ENCODE measurements at regions not wholly inside any gene's neighbourhood (a gene's known extent, or its start where the extent isn't known, plus 50 kb on each side); places are given as distances from the start of the nearest gene placed in this dataset.

DNA sequence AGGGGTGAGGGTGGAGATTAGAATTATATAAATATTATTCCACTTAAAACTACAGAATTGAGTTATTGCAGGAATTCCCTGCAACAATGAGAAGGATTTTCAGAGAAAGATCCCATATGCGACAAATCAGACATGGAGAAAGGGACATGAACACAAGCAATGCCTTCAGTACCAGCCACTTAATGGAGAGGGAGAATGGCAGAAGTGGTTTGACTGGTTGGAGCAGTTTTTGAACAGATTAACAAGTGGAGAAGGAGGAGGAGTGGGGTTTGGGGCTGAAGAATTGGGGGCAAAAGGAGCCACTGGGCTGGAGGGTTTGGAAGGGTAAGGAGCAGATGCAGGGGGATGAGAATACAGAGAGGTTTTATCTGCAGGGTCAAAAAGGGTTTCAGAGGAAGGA is 620.9 kb upstream of the PTPRD start:
- H3K36me3 Mint-ChIP-seq: peaks cover 9% of the 10 kb centered on the region
- H3K27ac Mint-ChIP-seq: no peak overlapping the region
- no peaks in the 10 kb centered on the region for H3K27me3 Mint-ChIP-seq (ENCODE audit: low read depth)
- TF ChIP-seq OVOL2 (CRISPR knock-in tag; IDR thresholded peaks at IDR 0.05; ENCODE audit: borderline replicate concordance) (no peak), IRF2 (CRISPR knock-in tag; IDR thresholded peaks at IDR 0.05; ENCODE audit: borderline replicate concordance, low read depth) (no peak)
- TF ChIP-seq, protein P1, sequence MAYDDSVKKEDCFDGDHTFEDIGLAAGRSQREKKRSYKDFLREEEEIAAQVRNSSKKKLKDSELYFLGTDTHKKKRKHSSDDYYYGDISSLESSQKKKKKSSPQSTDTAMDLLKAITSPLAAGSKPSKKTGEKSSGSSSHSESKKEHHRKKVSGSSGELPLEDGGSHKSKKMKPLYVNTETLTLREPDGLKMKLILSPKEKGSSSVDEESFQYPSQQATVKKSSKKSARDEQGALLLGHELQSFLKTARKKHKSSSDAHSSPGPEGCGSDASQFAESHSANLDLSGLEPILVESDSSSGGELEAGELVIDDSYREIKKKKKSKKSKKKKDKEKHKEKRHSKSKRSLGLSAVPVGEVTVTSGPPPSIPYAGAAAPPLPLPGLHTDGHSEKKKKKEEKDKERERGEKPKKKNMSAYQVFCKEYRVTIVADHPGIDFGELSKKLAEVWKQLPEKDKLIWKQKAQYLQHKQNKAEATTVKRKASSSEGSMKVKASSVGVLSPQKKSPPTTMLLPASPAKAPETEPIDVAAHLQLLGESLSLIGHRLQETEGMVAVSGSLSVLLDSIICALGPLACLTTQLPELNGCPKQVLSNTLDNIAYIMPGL (CRISPR knock-in tag; IDR thresholded peaks at IDR 0.05): no peak
- peaks cover 12% of the 10 kb centered on the region for H3K4me1 Mint-ChIP-seq
- ChIA-PET CTCF (no interaction called here), POLR2A (no interaction called here)
- DNase-seq (ENCODE audit: low spot score): no peak
- peaks cover 30% of the 10 kb centered on the region for H3K9me3 Mint-ChIP-seq
- H3K4me3 Mint-ChIP-seq: no peak overlapping the region
- peak; percentile 62; the same call in 1 of the 2 replicates for ATAC-seq

DNA sequence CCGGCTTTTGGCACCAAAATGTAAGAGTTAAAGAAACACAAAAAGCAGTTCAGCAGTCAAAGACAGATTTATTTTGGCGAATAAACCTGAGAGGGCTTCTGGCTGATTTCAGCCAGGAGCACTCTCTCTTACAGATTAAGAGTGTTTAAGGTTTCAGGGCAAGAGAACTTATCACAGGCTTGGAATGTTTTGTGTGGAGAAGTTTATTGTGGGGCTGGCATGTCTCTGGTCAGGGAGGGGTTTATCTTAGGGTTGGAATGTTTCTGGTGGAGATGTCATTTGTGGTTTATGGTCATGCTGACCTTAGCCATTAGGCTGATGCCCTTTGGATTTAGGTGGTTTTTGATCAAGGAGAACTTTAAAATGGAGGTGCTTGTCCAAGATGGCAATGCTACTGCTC is 622.3 kb upstream of the PTPRD start:
- Mint-ChIP-seq H3K4me1 (peaks cover 12% of the 10 kb centered on the region), H3K27ac (no peak overlapping the region), H3K36me3 (0 out of 2 replicates have a peak, but pooled peaks cover 4% of the 10 kb centered on the region), H3K4me3 (no peak overlapping the region), H3K9me3 (peaks cover 26% of the 10 kb centered on the region), H3K27me3 (ENCODE audit: low read depth) (no peaks in the 10 kb centered on the region)
- ChIA-PET POLR2A (no interaction called here), CTCF (no interaction called here)
- no peak for DNase-seq (ENCODE audit: low spot score)
- no peak for ATAC-seq
- TF ChIP-seq, protein P2, sequence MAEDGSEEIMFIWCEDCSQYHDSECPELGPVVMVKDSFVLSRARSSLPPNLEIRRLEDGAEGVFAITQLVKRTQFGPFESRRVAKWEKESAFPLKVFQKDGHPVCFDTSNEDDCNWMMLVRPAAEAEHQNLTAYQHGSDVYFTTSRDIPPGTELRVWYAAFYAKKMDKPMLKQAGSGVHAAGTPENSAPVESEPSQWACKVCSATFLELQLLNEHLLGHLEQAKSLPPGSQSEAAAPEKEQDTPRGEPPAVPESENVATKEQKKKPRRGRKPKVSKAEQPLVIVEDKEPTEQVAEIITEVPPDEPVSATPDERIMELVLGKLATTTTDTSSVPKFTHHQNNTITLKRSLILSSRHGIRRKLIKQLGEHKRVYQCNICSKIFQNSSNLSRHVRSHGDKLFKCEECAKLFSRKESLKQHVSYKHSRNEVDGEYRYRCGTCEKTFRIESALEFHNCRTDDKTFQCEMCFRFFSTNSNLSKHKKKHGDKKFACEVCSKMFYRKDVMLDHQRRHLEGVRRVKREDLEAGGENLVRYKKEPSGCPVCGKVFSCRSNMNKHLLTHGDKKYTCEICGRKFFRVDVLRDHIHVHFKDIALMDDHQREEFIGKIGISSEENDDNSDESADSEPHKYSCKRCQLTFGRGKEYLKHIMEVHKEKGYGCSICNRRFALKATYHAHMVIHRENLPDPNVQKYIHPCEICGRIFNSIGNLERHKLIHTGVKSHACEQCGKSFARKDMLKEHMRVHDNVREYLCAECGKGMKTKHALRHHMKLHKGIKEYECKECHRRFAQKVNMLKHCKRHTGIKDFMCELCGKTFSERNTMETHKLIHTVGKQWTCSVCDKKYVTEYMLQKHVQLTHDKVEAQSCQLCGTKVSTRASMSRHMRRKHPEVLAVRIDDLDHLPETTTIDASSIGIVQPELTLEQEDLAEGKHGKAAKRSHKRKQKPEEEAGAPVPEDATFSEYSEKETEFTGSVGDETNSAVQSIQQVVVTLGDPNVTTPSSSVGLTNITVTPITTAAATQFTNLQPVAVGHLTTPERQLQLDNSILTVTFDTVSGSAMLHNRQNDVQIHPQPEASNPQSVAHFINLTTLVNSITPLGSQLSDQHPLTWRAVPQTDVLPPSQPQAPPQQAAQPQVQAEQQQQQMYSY (CRISPR knock-in tag; IDR thresholded peaks at IDR 0.05): no peak
- TF ChIP-seq, protein P3, sequence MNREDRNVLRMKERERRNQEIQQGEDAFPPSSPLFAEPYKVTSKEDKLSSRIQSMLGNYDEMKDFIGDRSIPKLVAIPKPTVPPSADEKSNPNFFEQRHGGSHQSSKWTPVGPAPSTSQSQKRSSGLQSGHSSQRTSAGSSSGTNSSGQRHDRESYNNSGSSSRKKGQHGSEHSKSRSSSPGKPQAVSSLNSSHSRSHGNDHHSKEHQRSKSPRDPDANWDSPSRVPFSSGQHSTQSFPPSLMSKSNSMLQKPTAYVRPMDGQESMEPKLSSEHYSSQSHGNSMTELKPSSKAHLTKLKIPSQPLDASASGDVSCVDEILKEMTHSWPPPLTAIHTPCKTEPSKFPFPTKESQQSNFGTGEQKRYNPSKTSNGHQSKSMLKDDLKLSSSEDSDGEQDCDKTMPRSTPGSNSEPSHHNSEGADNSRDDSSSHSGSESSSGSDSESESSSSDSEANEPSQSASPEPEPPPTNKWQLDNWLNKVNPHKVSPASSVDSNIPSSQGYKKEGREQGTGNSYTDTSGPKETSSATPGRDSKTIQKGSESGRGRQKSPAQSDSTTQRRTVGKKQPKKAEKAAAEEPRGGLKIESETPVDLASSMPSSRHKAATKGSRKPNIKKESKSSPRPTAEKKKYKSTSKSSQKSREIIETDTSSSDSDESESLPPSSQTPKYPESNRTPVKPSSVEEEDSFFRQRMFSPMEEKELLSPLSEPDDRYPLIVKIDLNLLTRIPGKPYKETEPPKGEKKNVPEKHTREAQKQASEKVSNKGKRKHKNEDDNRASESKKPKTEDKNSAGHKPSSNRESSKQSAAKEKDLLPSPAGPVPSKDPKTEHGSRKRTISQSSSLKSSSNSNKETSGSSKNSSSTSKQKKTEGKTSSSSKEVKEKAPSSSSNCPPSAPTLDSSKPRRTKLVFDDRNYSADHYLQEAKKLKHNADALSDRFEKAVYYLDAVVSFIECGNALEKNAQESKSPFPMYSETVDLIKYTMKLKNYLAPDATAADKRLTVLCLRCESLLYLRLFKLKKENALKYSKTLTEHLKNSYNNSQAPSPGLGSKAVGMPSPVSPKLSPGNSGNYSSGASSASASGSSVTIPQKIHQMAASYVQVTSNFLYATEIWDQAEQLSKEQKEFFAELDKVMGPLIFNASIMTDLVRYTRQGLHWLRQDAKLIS (CRISPR knock-in tag; IDR thresholded peaks at IDR 0.05; ENCODE audit: borderline replicate concordance): no peak
- TF ChIP-seq ELF4 (CRISPR knock-in tag; IDR thresholded peaks at IDR 0.05; ENCODE audit: low read depth): no peak
- TF ChIP-seq, protein P4, sequence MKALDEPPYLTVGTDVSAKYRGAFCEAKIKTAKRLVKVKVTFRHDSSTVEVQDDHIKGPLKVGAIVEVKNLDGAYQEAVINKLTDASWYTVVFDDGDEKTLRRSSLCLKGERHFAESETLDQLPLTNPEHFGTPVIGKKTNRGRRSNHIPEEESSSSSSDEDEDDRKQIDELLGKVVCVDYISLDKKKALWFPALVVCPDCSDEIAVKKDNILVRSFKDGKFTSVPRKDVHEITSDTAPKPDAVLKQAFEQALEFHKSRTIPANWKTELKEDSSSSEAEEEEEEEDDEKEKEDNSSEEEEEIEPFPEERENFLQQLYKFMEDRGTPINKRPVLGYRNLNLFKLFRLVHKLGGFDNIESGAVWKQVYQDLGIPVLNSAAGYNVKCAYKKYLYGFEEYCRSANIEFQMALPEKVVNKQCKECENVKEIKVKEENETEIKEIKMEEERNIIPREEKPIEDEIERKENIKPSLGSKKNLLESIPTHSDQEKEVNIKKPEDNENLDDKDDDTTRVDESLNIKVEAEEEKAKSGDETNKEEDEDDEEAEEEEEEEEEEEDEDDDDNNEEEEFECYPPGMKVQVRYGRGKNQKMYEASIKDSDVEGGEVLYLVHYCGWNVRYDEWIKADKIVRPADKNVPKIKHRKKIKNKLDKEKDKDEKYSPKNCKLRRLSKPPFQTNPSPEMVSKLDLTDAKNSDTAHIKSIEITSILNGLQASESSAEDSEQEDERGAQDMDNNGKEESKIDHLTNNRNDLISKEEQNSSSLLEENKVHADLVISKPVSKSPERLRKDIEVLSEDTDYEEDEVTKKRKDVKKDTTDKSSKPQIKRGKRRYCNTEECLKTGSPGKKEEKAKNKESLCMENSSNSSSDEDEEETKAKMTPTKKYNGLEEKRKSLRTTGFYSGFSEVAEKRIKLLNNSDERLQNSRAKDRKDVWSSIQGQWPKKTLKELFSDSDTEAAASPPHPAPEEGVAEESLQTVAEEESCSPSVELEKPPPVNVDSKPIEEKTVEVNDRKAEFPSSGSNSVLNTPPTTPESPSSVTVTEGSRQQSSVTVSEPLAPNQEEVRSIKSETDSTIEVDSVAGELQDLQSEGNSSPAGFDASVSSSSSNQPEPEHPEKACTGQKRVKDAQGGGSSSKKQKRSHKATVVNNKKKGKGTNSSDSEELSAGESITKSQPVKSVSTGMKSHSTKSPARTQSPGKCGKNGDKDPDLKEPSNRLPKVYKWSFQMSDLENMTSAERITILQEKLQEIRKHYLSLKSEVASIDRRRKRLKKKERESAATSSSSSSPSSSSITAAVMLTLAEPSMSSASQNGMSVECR (CRISPR knock-in tag; IDR thresholded peaks at IDR 0.05; ENCODE audit: borderline replicate concordance): no peak
- TF ChIP-seq TEAD1 (CRISPR knock-in tag; IDR thresholded peaks at IDR 0.05): no peak
- TF ChIP-seq E2F4 (CRISPR knock-in tag; IDR thresholded peaks at IDR 0.05; ENCODE audit: borderline replicate concordance, low read depth): no peak
- TF ChIP-seq E2F1 (CRISPR knock-in tag; IDR thresholded peaks at IDR 0.05): no peak
- TF ChIP-seq, protein P5, sequence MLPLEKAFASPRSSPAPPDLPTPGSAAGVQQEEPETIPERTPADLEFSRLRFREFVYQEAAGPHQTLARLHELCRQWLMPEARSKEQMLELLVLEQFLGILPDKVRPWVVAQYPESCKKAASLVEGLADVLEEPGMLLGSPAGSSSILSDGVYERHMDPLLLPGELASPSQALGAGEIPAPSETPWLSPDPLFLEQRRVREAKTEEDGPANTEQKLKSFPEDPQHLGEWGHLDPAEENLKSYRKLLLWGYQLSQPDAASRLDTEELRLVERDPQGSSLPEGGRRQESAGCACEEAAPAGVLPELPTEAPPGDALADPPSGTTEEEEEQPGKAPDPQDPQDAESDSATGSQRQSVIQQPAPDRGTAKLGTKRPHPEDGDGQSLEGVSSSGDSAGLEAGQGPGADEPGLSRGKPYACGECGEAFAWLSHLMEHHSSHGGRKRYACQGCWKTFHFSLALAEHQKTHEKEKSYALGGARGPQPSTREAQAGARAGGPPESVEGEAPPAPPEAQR (CRISPR knock-in tag; IDR thresholded peaks at IDR 0.05): no peak
- no peak for TF ChIP-seq TEAD4 (CRISPR knock-in tag; IDR thresholded peaks at IDR 0.05)
- no peak for TF ChIP-seq IRF2 (CRISPR knock-in tag; IDR thresholded peaks at IDR 0.05; ENCODE audit: borderline replicate concordance, low read depth)
- TF ChIP-seq SP1 (CRISPR knock-in tag; conservative IDR thresholded peaks at IDR 0.05): no peak
- no peak for TF ChIP-seq TCF7 (CRISPR knock-in tag; IDR thresholded peaks at IDR 0.05; ENCODE audit: low read depth)
- TF ChIP-seq, protein P6, sequence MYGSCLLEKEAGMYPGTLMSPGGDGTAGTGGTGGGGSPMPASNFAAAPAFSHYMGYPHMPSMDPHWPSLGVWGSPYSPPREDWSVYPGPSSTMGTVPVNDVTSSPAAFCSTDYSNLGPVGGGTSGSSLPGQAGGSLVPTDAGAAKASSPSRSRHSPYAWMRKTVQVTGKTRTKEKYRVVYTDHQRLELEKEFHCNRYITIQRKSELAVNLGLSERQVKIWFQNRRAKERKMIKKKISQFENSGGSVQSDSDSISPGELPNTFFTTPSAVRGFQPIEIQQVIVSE (CRISPR knock-in tag; IDR thresholded peaks at IDR 0.05; ENCODE audit: borderline replicate concordance): no peak
